ENCODE measurements at regions not wholly inside any gene's neighbourhood (a gene's known extent, or its start where the extent isn't known, plus 50 kb on each side); places are given as distances from the start of the nearest gene placed in this dataset.

GRCh38 chr3:181868576-181869082, 156.9 kb downstream of the SOX2 start:
- Histone ChIP-seq H3K27me3 (ENCODE audit: control insufficient read depth, insufficient read depth, low read length) (no peaks in the 10 kb centered on the region), H3K9ac (ENCODE audit: low read length in 3 of 3) (no peak overlapping the region), H3K4me1 (ENCODE audit: control insufficient read depth in 2 of 3, insufficient read depth in 2 of 3, low read depth in 1 of 3, low read length in 3 of 3) (no peaks in the 10 kb centered on the region), H3K9me3 (ENCODE audit: control insufficient read depth in 2 of 3, insufficient read depth in 1 of 3, low read length in 3 of 3) (no peaks in the 10 kb centered on the region), H3K4me3 (ENCODE audit: low read length in 3 of 3) (no peak overlapping the region), H3K36me3 (ENCODE audit: control insufficient read depth in 2 of 3, insufficient read depth in 3 of 3, low read length in 3 of 3) (no peaks in the 10 kb centered on the region), H3K27ac (ENCODE audit: low read depth in 2 of 2, low read length in 2 of 2) (no peak overlapping the region)
- intact Hi-C loops (cut with DNase I): no loop called here
- TF ChIP-seq, protein P1, sequence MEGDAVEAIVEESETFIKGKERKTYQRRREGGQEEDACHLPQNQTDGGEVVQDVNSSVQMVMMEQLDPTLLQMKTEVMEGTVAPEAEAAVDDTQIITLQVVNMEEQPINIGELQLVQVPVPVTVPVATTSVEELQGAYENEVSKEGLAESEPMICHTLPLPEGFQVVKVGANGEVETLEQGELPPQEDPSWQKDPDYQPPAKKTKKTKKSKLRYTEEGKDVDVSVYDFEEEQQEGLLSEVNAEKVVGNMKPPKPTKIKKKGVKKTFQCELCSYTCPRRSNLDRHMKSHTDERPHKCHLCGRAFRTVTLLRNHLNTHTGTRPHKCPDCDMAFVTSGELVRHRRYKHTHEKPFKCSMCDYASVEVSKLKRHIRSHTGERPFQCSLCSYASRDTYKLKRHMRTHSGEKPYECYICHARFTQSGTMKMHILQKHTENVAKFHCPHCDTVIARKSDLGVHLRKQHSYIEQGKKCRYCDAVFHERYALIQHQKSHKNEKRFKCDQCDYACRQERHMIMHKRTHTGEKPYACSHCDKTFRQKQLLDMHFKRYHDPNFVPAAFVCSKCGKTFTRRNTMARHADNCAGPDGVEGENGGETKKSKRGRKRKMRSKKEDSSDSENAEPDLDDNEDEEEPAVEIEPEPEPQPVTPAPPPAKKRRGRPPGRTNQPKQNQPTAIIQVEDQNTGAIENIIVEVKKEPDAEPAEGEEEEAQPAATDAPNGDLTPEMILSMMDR (IDR thresholded peaks at IDR 0.05; ENCODE audit: borderline replicate concordance, extremely low read depth, insufficient read depth): no peak
- DNase-seq (no peak), FAIRE-seq (no peak)

DNA sequence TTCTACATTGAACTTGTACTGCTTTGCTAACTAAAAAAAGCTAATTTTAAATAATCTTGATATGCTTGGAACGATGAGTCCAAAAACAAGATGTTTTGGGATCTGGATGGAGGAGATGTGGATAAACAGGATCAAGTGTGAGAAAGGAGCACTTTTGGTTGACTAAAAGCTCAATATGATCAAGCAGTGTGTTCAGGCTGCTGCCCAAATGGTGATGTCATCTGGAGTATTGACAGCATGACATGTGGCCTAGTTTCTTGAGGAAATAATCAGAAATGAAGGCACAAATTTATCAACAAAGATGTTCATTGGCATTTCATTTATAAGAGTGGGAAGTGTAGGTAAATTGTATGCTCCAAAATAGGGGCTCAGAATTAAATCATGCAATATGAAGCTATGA, 161.2 kb downstream of the SOX2 start:
- DNase-seq (no peak), FAIRE-seq (no peak)
- Histone ChIP-seq H3K9ac (ENCODE audit: low read length in 3 of 3) (no peak overlapping the region), H3K27me3 (ENCODE audit: control insufficient read depth, insufficient read depth, low read length) (no peaks in the 10 kb centered on the region), H3K27ac (ENCODE audit: low read depth in 2 of 2, low read length in 2 of 2) (no peak overlapping the region), H3K36me3 (ENCODE audit: control insufficient read depth in 2 of 3, insufficient read depth in 3 of 3, low read length in 3 of 3) (no peaks in the 10 kb centered on the region), H3K9me3 (ENCODE audit: control insufficient read depth in 2 of 3, insufficient read depth in 1 of 3, low read length in 3 of 3) (no peaks in the 10 kb centered on the region), H3K4me3 (ENCODE audit: low read length in 3 of 3) (no peak overlapping the region), H3K4me1 (ENCODE audit: control insufficient read depth in 2 of 3, insufficient read depth in 2 of 3, low read depth in 1 of 3, low read length in 3 of 3) (no peaks in the 10 kb centered on the region)
- intact Hi-C loops (cut with DNase I): no loop called here
- TF ChIP-seq, protein P1 (IDR thresholded peaks at IDR 0.05; ENCODE audit: borderline replicate concordance, extremely low read depth, insufficient read depth): no peak

DNA sequence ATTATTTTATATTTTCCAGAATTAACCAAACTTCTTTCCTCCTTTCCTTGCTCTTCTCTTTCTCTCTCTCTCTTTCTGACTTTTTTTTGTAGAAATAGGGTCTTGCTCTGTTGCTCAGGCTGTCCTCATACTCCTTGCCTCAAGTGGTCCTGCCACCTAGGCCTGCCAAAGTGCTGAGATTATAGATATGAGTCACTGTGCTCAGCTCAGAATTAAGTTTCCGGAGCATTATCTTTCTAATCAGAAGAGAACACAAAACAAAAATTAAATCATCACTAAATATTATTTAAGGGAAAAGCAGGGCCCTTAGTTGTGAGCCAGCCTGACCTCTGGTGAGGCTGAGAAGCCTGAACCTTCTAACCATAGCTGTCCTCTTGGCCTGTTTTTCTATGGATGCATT, 168.2 kb downstream of the SOX2 start:
- no peaks in the 10 kb centered on the region for H3K9me3 ChIP-seq (ENCODE audit: control insufficient read depth in 2 of 3, insufficient read depth in 1 of 3, low read length in 3 of 3)
- intact Hi-C loops (cut with DNase I): no loop called here
- H3K9ac ChIP-seq (ENCODE audit: low read length in 3 of 3): no peak overlapping the region
- no peak overlapping the region for H3K27ac ChIP-seq (ENCODE audit: low read depth in 2 of 2, low read length in 2 of 2)
- no peak overlapping the region for H3K4me3 ChIP-seq (ENCODE audit: low read length in 3 of 3)
- DNase-seq (no peak), FAIRE-seq (no peak)
- TF ChIP-seq, protein P1 (IDR thresholded peaks at IDR 0.05; ENCODE audit: borderline replicate concordance, extremely low read depth, insufficient read depth): no peak
- H3K36me3 ChIP-seq (ENCODE audit: control insufficient read depth in 2 of 3, insufficient read depth in 3 of 3, low read length in 3 of 3): no peaks in the 10 kb centered on the region
- no peaks in the 10 kb centered on the region for H3K27me3 ChIP-seq (ENCODE audit: control insufficient read depth, insufficient read depth, low read length)
- no peaks in the 10 kb centered on the region for H3K4me1 ChIP-seq (ENCODE audit: control insufficient read depth in 2 of 3, insufficient read depth in 2 of 3, low read depth in 1 of 3, low read length in 3 of 3)

- DNase-seq: no peak
- intact Hi-C loops (cut with DNase I): no loop called here
- TF ChIP-seq, protein P1 (IDR thresholded peaks at IDR 0.05; ENCODE audit: borderline replicate concordance, extremely low read depth, insufficient read depth): no peak
- Histone ChIP-seq H3K9ac (ENCODE audit: low read length in 3 of 3) (no peak overlapping the region), H3K27me3 (ENCODE audit: control insufficient read depth, insufficient read depth, low read length) (no peaks in the 10 kb centered on the region), H3K27ac (ENCODE audit: low read depth in 2 of 2, low read length in 2 of 2) (no peak overlapping the region), H3K4me1 (ENCODE audit: control insufficient read depth in 2 of 3, insufficient read depth in 2 of 3, low read depth in 1 of 3, low read length in 3 of 3) (no peaks in the 10 kb centered on the region), H3K36me3 (ENCODE audit: control insufficient read depth in 2 of 3, insufficient read depth in 3 of 3, low read length in 3 of 3) (no peaks in the 10 kb centered on the region), H3K4me3 (ENCODE audit: low read length in 3 of 3) (no peak overlapping the region), H3K9me3 (ENCODE audit: control insufficient read depth in 2 of 3, insufficient read depth in 1 of 3, low read length in 3 of 3) (no peaks in the 10 kb centered on the region)
- FAIRE-seq: no peak
Measured at GRCh38 chr3:181880331-181880730, 168.6 kb downstream of the SOX2 start.

All from kidney (tissue), 13 donors.